GM23338 (cell line): ENCODE measurements at regions not wholly inside any gene's neighbourhood (a gene's known extent, or its start where the extent isn't known, plus 50 kb on each side); places are given as distances from the start of the nearest gene placed in this dataset.

Source experiments
- ATAC-seq: fragments of 200-7000 bp; cut with Tn5 transposase; 3 replicates; pipeline ENCODE4 v1.9.1; 2020
- DNase-seq: peaks from one replicate; pipeline ENCODE4 v3.0.0-alpha.2; 2015; ENCODE audit warnings: low spot score
- H2AFZ ChIP-seq: fragments of 200-600 bp; sonication (generic); 2 replicates; pipeline ENCODE4 v1.8.0; 2016; ENCODE audit warnings: antibody characterized with exemption, mild to moderate bottlenecking, moderate library complexity
- H3F3A ChIP-seq: fragments of 200-600 bp; sonication (generic); replicated peaks from 2 replicates; pipeline ENCODE4 v1.8.0; 2017; ENCODE audit warnings: antibody characterized with exemption, mixed run types, low read depth
- H3K27ac ChIP-seq: fragments of 200-600 bp; sonication (generic); 2 replicates; pipeline ENCODE4 v1.6.1; 2016; ENCODE audit warnings: low read depth
- H3K27me3 ChIP-seq: fragments of 200-600 bp; sonication (generic); 2 replicates; pipeline ENCODE4 v1.8.0; 2016; ENCODE audit warnings: mild to moderate bottlenecking, mixed run types, moderate library complexity; ENCODE audit not compliant: insufficient read depth
- H3K36me3 ChIP-seq: fragments of 200-600 bp; sonication (generic); 2 replicates; pipeline ENCODE4 v1.8.0; 2016; ENCODE audit warnings: mild to moderate bottlenecking; ENCODE audit not compliant: insufficient read depth
- H3K4me1 ChIP-seq: fragments of 200-600 bp; sonication (generic); 2 replicates; pipeline ENCODE4 v1.8.0; 2016; ENCODE audit warnings: mild to moderate bottlenecking, moderate library complexity; ENCODE audit not compliant: insufficient read depth
- H3K4me2 ChIP-seq: fragments of 200-600 bp; sonication (generic); 2 replicates; pipeline ENCODE4 v1.7.1; 2017; ENCODE audit warnings: mixed run types
- H3K4me3 ChIP-seq: fragments of 200-600 bp; sonication (generic); 2 replicates; pipeline ENCODE4 v1.6.1; 2016; ENCODE audit warnings: mixed run types
- H3K79me2 ChIP-seq: fragments of 200-600 bp; sonication (generic); replicated peaks from 2 replicates; pipeline ENCODE4 v1.8.0; 2017; ENCODE audit warnings: mild to moderate bottlenecking; ENCODE audit not compliant: insufficient read depth
- H3K9me2 ChIP-seq: fragments of 200-600 bp; sonication (generic); 2 replicates; pipeline ENCODE4 v1.8.0; 2017; ENCODE audit not compliant: insufficient read depth
- H4K20me1 ChIP-seq: fragments of 200-600 bp; sonication (generic); replicated peaks from 2 replicates; pipeline ENCODE4 v1.8.0; 2017; ENCODE audit warnings: mild to moderate bottlenecking; ENCODE audit not compliant: insufficient read depth
- H3K27ac Mint-ChIP-seq: 2 replicates; pipeline ENCODE4 v1.8.0; 2020; ENCODE audit warnings: inconsistent platforms, mild to moderate bottlenecking, moderate library complexity, mixed read lengths
- H3K27me3 Mint-ChIP-seq: 3 replicates; pipeline ENCODE4 v1.8.0; 2022; ENCODE audit warnings: low read depth, mild to moderate bottlenecking, moderate library complexity, mixed read lengths, inconsistent platforms; ENCODE audit not compliant: insufficient read depth, poor library complexity
- H3K36me3 Mint-ChIP-seq: 3 replicates; pipeline ENCODE4 v1.8.0; 2021; ENCODE audit warnings: low read depth, mild to moderate bottlenecking, inconsistent platforms, moderate library complexity, mixed read lengths
- H3K4me1 Mint-ChIP-seq: 3 replicates; pipeline ENCODE4 v1.8.0; 2020; ENCODE audit warnings: mild to moderate bottlenecking, inconsistent platforms, mixed read lengths
- H3K4me3 Mint-ChIP-seq: 3 replicates; pipeline ENCODE4 v1.8.0; 2021; ENCODE audit warnings: moderate library complexity, mild to moderate bottlenecking, inconsistent platforms, mixed read lengths
- H3K9me3 Mint-ChIP-seq: 3 replicates; pipeline ENCODE4 v1.8.0; 2020; ENCODE audit warnings: moderate library complexity, mild to moderate bottlenecking, inconsistent platforms, mixed read lengths
- CREB1 ChIP-seq: fragments of 250-450 bp; sonication (Bioruptor Pico); IDR thresholded peaks from 2 replicates; pipeline ENCODE4 v1.5.0; 2020; ENCODE audit warnings: low read depth, mild to moderate bottlenecking, moderate library complexity
- ETS1 ChIP-seq: IDR thresholded peaks from 2 replicates; pipeline ENCODE4 v1.6.1; 2016; ENCODE audit warnings: antibody characterized with exemption
- EZH2 ChIP-seq: fragments of 200-600 bp; sonication (generic); IDR thresholded peaks from one replicate; pipeline ENCODE4 v1.8.0; 2017; ENCODE audit warnings: antibody characterized with exemption, mild to moderate bottlenecking, low read depth; ENCODE audit not compliant: unreplicated experiment
- EZH2phosphoT487 ChIP-seq: fragments of 200-600 bp; sonication (generic); IDR thresholded peaks from one replicate; pipeline ENCODE4 v1.8.1; 2018; ENCODE audit warnings: antibody characterized with exemption; ENCODE audit not compliant: unreplicated experiment
- JUNB ChIP-seq: IDR thresholded peaks from one replicate; pipeline ENCODE4 v1.6.1; 2016; ENCODE audit warnings: antibody characterized with exemption; ENCODE audit not compliant: unreplicated experiment
- NANOG ChIP-seq: IDR thresholded peaks from 2 replicates; pipeline ENCODE4 v1.6.1; 2016; ENCODE audit warnings: antibody characterized with exemption, borderline replicate concordance
- POLR2AphosphoS5 ChIP-seq: IDR thresholded peaks from 2 replicates; pipeline ENCODE4 v1.6.1; 2016; ENCODE audit warnings: antibody characterized with exemption, low read depth
- REST ChIP-seq: IDR thresholded peaks from one replicate; pipeline ENCODE4 v1.6.1; 2018; ENCODE audit warnings: antibody characterized with exemption; ENCODE audit not compliant: unreplicated experiment
- STAT1 ChIP-seq: IDR thresholded peaks from one replicate; pipeline ENCODE4 v1.6.1; 2016; ENCODE audit warnings: antibody characterized with exemption; ENCODE audit not compliant: unreplicated experiment
- ZNF114 ChIP-seq: fragments of 250-450 bp; sonication (Bioruptor Pico); IDR thresholded peaks from 2 replicates; pipeline ENCODE4 v1.5.0; 2020; ENCODE audit warnings: mild to moderate bottlenecking, moderate library complexity
- ZNF331 ChIP-seq: fragments of 250-450 bp; sonication (Bioruptor Pico); IDR thresholded peaks from 2 replicates; pipeline ENCODE4 v1.5.0; 2020; ENCODE audit warnings: low read depth, mild to moderate bottlenecking, moderate library complexity
- TF ChIP-seq, protein P1 (sequence below): fragments of 250-450 bp; sonication (Bioruptor Pico); IDR thresholded peaks from 2 replicates; pipeline ENCODE4 v1.5.0; 2020; ENCODE audit warnings: mild to moderate bottlenecking, moderate library complexity
- TF ChIP-seq, protein P2 (sequence below), 2 experiments: fragments of 200-600 bp in 1 of 2; sonication (generic) in 1 of 2; conservative IDR thresholded peaks; 2 replicates each; pipeline versions ENCODE4 v1.5.1 to v1.6.1; 2016 to 2017; ENCODE audit warnings: antibody characterized with exemption in 2 of 2, low read depth in 2 of 2, mild to moderate bottlenecking in 2 of 2, moderate library complexity in 1 of 2

DNA sequence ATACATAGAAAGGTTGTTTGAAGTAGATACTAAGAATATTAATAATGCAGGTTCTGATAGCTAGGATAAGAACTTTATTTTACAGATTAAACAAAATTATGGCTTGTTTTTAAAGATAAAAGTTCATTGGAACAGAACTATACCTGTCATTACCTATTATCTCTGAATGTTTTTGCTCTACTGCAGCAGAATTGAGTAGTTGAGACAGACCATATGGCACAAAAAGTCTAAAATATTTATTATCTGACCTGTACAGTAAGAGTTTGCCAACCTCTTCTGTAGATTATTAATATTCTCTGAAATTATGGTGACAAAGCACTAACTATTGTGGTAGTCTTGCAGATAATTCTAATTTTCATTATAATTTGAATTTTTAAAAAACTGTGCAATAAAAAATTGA, 829.1 kb upstream of the MGAT4C start:
- ATAC-seq, result no peak

More for the DNA sequence above, 829.1 kb upstream of the MGAT4C start:
- Histone ChIP-seq H3F3A (no peaks in the 10 kb centered on the region), H3K9me2 (no peaks in the 10 kb centered on the region), H3K36me3 (no peaks in the 10 kb centered on the region), H3K79me2 (no peaks in the 10 kb centered on the region), H4K20me1 (no peaks in the 10 kb centered on the region), H2AFZ (no peak overlapping the region), H3K4me1 (no peaks in the 10 kb centered on the region), H3K4me3 (no peak overlapping the region), H3K27me3 (no peaks in the 10 kb centered on the region), H3K27ac (no peak overlapping the region), H3K4me2 (no peak overlapping the region)
- Mint-ChIP-seq H3K4me3 (no peak overlapping the region), H3K36me3 (no peaks in the 10 kb centered on the region), H3K27ac (no peak overlapping the region), H3K4me1 (no peaks in the 10 kb centered on the region; the same call in 2 of the 3 replicates), H3K27me3 (no peaks in the 10 kb centered on the region), H3K9me3 (no peaks in the 10 kb centered on the region)
- no peak for TF ChIP-seq EZH2
- no peak for TF ChIP-seq NANOG
- TF ChIP-seq ZNF114 (CRISPR knock-in tag), result no peak
- no peak for TF ChIP-seq POLR2AphosphoS5
- TF ChIP-seq, protein P1, sequence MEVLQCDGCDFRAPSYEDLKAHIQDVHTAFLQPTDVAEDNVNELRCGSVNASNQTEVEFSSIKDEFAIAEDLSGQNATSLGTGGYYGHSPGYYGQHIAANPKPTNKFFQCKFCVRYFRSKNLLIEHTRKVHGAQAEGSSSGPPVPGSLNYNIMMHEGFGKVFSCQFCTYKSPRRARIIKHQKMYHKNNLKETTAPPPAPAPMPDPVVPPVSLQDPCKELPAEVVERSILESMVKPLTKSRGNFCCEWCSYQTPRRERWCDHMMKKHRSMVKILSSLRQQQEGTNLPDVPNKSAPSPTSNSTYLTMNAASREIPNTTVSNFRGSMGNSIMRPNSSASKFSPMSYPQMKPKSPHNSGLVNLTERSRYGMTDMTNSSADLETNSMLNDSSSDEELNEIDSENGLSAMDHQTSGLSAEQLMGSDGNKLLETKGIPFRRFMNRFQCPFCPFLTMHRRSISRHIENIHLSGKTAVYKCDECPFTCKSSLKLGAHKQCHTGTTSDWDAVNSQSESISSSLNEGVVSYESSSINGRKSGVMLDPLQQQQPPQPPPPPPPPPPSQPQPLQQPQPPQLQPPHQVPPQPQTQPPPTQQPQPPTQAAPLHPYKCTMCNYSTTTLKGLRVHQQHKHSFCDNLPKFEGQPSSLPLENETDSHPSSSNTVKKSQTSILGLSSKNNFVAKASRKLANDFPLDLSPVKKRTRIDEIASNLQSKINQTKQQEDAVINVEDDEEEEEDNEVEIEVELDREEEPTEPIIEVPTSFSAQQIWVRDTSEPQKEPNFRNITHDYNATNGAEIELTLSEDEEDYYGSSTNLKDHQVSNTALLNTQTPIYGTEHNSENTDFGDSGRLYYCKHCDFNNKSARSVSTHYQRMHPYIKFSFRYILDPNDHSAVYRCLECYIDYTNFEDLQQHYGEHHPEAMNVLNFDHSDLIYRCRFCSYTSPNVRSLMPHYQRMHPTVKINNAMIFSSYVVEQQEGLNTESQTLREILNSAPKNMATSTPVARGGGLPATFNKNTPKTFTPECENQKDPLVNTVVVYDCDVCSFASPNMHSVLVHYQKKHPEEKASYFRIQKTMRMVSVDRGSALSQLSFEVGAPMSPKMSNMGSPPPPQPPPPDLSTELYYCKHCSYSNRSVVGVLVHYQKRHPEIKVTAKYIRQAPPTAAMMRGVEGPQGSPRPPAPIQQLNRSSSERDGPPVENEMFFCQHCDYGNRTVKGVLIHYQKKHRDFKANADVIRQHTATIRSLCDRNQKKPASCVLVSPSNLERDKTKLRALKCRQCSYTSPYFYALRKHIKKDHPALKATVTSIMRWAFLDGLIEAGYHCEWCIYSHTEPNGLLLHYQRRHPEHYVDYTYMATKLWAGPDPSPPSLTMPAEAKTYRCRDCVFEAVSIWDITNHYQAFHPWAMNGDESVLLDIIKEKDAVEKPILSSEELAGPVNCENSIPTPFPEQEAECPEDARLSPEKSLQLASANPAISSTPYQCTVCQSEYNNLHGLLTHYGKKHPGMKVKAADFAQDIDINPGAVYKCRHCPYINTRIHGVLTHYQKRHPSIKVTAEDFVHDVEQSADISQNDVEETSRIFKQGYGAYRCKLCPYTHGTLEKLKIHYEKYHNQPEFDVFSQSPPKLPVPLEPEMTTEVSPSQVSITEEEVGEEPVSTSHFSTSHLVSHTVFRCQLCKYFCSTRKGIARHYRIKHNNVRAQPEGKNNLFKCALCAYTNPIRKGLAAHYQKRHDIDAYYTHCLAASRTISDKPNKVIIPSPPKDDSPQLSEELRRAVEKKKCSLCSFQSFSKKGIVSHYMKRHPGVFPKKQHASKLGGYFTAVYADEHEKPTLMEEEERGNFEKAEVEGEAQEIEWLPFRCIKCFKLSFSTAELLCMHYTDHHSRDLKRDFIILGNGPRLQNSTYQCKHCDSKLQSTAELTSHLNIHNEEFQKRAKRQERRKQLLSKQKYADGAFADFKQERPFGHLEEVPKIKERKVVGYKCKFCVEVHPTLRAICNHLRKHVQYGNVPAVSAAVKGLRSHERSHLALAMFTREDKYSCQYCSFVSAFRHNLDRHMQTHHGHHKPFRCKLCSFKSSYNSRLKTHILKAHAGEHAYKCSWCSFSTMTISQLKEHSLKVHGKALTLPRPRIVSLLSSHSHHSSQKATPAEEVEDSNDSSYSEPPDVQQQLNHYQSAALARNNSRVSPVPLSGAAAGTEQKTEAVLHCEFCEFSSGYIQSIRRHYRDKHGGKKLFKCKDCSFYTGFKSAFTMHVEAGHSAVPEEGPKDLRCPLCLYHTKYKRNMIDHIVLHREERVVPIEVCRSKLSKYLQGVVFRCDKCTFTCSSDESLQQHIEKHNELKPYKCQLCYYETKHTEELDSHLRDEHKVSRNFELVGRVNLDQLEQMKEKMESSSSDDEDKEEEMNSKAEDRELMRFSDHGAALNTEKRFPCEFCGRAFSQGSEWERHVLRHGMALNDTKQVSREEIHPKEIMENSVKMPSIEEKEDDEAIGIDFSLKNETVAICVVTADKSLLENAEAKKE (CRISPR knock-in tag), result no peak
- TF ChIP-seq, protein P2, sequence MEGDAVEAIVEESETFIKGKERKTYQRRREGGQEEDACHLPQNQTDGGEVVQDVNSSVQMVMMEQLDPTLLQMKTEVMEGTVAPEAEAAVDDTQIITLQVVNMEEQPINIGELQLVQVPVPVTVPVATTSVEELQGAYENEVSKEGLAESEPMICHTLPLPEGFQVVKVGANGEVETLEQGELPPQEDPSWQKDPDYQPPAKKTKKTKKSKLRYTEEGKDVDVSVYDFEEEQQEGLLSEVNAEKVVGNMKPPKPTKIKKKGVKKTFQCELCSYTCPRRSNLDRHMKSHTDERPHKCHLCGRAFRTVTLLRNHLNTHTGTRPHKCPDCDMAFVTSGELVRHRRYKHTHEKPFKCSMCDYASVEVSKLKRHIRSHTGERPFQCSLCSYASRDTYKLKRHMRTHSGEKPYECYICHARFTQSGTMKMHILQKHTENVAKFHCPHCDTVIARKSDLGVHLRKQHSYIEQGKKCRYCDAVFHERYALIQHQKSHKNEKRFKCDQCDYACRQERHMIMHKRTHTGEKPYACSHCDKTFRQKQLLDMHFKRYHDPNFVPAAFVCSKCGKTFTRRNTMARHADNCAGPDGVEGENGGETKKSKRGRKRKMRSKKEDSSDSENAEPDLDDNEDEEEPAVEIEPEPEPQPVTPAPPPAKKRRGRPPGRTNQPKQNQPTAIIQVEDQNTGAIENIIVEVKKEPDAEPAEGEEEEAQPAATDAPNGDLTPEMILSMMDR (conservative IDR thresholded peaks at IDR 0.05; ENCODE audit: low read depth in 2 of 2), result no peak
- no peak for TF ChIP-seq EZH2phosphoT487
- no peak for TF ChIP-seq CREB1 (CRISPR knock-in tag)
- TF ChIP-seq ETS1, result no peak
- TF ChIP-seq JUNB, result no peak
- no peak for TF ChIP-seq ZNF331 (CRISPR knock-in tag)
- TF ChIP-seq STAT1, result no peak
- TF ChIP-seq REST, result no peak
- no peak for DNase-seq
